ENCODE measurements at regions not wholly inside any gene's neighbourhood (a gene's known extent, or its start where the extent isn't known, plus 50 kb on each side); places are given as distances from the start of the nearest gene placed in this dataset.

- TF ChIP-seq CTCF (IDR thresholded peaks at IDR 0.05; ENCODE audit: low read depth, low read length, missing control alignments), result no peak
- in situ Hi-C loops (cut with HindIII; ENCODE audit: low sequenced_read_pairs), result no loop called here
Observed at GRCh38 chr3:194251891-194252560, 99.1 kb downstream of the CPN2 start.

GRCh38 chr3:194253270-194253669 is 97.9 kb downstream of the CPN2 start:
- H3K4me3 ChIP-seq (ENCODE audit: low read depth, low read length), result no peak overlapping the region
- DNase-seq (ENCODE audit: low read depth), result no peak
- no peak for TF ChIP-seq CTCF (IDR thresholded peaks at IDR 0.05; ENCODE audit: low read depth, low read length, missing control alignments)
- in situ Hi-C loops (cut with HindIII; ENCODE audit: low sequenced_read_pairs), result no loop called here

More at GRCh38 chr3:194251891-194252560, 99.1 kb downstream of the CPN2 start:
- DNase-seq (ENCODE audit: low read depth), result no peak
- no peak overlapping the region for H3K4me3 ChIP-seq (ENCODE audit: low read depth, low read length)

GRCh38 chr3:194254040-194254439 is 97.1 kb downstream of the CPN2 start:
- no peak overlapping the region for H3K4me3 ChIP-seq (ENCODE audit: low read depth, low read length)
- no peak for TF ChIP-seq CTCF (IDR thresholded peaks at IDR 0.05; ENCODE audit: low read depth, low read length, missing control alignments)
- DNase-seq (ENCODE audit: low read depth), result no peak
- in situ Hi-C loops (cut with HindIII; ENCODE audit: low sequenced_read_pairs), result no loop called here

DNA sequence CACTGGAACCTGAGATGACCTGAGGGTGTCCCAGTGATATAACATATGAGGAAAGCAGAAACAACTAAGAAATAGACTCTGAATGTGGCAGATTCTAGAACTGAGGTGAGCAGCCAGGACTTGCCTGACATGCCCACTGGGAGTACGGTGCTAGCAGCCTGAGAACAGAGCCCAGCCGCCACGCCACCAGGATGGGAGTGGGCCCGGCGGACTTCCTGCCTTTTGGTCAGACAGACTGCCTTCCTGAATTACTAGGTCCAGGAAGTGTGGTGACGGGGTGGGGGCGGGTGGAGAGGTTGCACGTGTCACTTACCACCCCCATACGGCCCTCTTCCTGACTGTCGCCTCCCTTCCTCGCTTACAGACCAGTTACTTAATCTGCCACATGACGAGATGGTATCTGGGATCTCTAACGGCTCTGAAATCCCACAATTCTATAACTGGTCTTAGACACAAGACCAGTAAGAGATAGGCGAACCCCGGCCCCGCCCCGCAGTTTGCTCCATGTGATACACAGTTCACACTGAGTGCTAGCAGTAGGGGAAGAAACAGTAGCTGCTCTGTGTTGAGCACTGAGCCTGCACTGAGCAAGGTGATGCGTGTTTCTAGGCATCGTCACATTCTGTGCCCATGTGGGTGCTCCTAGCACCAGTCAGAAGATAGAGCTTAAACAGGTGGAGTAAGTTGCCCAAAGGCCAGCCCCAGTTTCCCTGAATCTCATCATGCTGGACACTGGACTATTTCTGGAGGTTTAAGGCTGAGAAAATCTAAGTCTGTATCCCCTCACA is 95.7 kb downstream of the CPN2 start:
- in situ Hi-C loops (cut with HindIII; ENCODE audit: low sequenced_read_pairs), result no loop called here
- no peak overlapping the region for H3K4me3 ChIP-seq (ENCODE audit: low read depth, low read length)
- TF ChIP-seq CTCF (IDR thresholded peaks at IDR 0.05; ENCODE audit: low read depth, low read length, missing control alignments), result no peak
- DNase-seq (ENCODE audit: low read depth), result no peak

DNA sequence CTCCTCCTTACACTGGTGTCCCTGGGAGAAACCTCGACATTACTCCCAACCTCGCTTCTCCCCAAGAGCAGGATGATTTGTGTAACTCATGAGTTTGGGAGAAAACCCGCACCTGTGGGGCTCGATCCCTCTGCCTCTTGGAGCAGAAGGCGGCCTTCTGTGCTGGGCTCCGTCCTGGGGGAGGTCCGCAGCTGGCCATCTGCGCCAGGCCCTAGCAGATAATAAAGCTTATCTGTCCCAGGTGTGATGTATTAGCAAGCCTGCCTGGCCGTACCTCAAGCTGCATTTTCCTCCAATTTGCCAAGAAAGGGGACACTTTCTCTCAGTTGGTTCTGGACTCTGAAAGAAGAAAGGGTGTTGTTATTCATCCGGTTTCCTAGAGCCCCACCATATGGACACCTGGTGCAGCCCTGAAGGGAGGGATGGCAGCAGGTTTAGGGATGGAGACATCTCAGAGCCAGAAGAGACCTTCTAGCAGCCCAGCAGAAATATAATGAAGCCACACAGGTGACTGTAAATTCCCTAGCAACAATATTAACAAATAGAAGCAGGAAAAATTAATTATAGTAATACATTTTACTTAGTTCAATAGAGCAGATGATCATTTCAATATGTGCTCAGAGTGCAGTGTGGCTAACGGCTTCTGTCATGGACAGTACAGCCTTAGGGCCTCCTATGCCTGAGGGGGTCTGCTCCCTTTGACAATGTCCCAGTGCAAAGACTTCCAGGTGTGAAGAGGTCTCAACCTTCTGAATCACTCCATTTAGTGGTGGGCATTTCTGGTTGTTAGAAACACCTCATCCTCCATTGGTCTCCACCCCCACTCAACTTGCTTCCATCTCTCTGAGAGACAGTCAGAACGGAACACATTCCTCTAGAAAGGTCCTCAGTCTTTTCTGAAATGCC is 94.8 kb downstream of the CPN2 start:
- no peak for DNase-seq (ENCODE audit: low read depth)
- in situ Hi-C loops (cut with HindIII; ENCODE audit: low sequenced_read_pairs), result no loop called here
- TF ChIP-seq CTCF (IDR thresholded peaks at IDR 0.05; ENCODE audit: low read depth, low read length, missing control alignments), result no peak
- H3K4me3 ChIP-seq (ENCODE audit: low read depth, low read length), result no peak overlapping the region

GRCh38 chr3:194257151-194257621 is 93.9 kb downstream of the CPN2 start:
- in situ Hi-C loops (cut with HindIII; ENCODE audit: low sequenced_read_pairs), result no loop called here
- no peak overlapping the region for H3K4me3 ChIP-seq (ENCODE audit: low read depth, low read length)
- no peak for DNase-seq (ENCODE audit: low read depth)
- no peak for TF ChIP-seq CTCF (IDR thresholded peaks at IDR 0.05; ENCODE audit: low read depth, low read length, missing control alignments)

All from astrocyte of the cerebellum (primary cell).